ENCODE measurements at regions not wholly inside any gene's neighbourhood (a gene's known extent, or its start where the extent isn't known, plus 50 kb on each side); places are given as distances from the start of the nearest gene placed in this dataset.

DNA sequence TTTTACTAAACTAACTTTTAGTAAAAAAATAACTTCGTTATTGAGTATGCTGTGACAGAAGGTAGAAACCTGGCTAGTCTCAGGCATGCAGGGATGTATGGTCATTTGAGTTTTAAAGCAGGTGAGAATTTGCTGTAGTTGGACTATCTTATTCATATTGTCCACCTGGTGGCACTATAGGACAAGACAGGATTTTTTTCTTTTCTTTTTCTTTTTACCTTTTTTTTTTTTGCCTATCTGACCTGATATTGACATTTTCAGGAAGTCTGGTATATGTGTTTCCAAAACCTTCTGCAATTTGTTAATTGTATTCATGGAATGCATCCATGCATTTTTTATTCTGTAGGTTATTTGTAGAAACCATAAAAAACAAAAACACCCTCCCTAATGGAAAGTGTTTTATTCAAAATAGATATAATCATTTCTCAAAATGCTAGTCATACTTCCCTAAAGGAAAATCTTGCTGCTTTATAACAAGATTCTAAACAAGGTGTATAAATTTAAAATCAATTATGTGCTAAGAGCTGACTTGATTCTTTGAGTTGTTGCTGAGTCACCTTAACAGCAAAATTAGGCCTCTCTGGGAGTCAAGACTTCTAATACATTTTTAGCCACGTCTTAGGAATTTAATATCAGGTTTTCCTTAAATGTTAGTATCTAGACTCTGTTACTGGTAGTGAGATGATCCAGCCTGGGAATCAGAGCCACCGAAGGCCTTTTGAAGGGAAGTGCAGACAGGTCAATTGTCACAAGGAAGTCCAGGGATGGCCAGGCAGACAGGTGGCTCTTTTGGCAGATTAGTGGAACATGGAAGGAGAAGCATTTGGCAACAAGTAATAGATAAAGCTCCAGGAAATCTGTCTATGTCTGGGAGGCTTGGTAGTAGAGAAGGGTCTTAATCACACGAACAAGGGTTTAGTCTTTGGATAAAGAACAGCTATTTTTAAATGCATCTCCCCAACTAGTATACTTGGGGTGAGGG is 201.3 kb upstream of the GNPDA2 start:
- TF ChIP-seq POLR2A (IDR thresholded peaks at IDR 0.05) (no peak), POLR2AphosphoS5 (IDR thresholded peaks at IDR 0.05) (no peak), EP300 (IDR thresholded peaks at IDR 0.05; ENCODE audit: low read depth) (no peak)
- TF ChIP-seq, protein P1, sequence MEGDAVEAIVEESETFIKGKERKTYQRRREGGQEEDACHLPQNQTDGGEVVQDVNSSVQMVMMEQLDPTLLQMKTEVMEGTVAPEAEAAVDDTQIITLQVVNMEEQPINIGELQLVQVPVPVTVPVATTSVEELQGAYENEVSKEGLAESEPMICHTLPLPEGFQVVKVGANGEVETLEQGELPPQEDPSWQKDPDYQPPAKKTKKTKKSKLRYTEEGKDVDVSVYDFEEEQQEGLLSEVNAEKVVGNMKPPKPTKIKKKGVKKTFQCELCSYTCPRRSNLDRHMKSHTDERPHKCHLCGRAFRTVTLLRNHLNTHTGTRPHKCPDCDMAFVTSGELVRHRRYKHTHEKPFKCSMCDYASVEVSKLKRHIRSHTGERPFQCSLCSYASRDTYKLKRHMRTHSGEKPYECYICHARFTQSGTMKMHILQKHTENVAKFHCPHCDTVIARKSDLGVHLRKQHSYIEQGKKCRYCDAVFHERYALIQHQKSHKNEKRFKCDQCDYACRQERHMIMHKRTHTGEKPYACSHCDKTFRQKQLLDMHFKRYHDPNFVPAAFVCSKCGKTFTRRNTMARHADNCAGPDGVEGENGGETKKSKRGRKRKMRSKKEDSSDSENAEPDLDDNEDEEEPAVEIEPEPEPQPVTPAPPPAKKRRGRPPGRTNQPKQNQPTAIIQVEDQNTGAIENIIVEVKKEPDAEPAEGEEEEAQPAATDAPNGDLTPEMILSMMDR (IDR thresholded peaks at IDR 0.05), result peak in 3 of 5 experiments; percentile 35 to 38 (median 36)
